Neural cell (in vitro differentiated cells): ENCODE measurements at regions not wholly inside any gene's neighbourhood (a gene's known extent, or its start where the extent isn't known, plus 50 kb on each side); places are given as distances from the start of the nearest gene placed in this dataset.

Experiments used
- H2AFZ ChIP-seq: fragments of 200-600, 300-800 bp; sonication (generic), shearing (Covaris generic); 2 replicates; pipeline ENCODE4 v1.6.0; 2014; ENCODE audit warnings: low read depth, mild to moderate bottlenecking, antibody characterized with exemption, low read length, moderate library complexity
- H3F3A ChIP-seq: fragments of 200-600 bp; shearing (Covaris generic); 2 replicates; pipeline ENCODE4 v1.6.1; 2016; ENCODE audit warnings: mild to moderate bottlenecking, moderate library complexity, mixed read lengths, antibody characterized with exemption, low read length; ENCODE audit not compliant: insufficient read depth, poor library complexity, severe bottlenecking
- H3K27ac ChIP-seq: fragments of 200-600, 300-800 bp; sonication (generic), shearing (Covaris generic); 2 replicates; pipeline ENCODE4 v1.5.1; 2014; ENCODE audit warnings: mild to moderate bottlenecking, low read length, moderate library complexity
- H3K27me3 ChIP-seq: fragments of 300-800, 200-600 bp; sonication (generic), shearing (Covaris generic); 2 replicates; pipeline ENCODE4 v1.6.0; 2014; ENCODE audit warnings: mild to moderate bottlenecking, low read depth, low read length, moderate library complexity; ENCODE audit not compliant: insufficient read depth
- H3K36me3 ChIP-seq: fragments of 300-800, 200-600 bp; sonication (generic), shearing (Covaris generic); 2 replicates; pipeline ENCODE4 v1.5.1; 2014; ENCODE audit warnings: mild to moderate bottlenecking, antibody characterized with exemption, low read length, moderate library complexity; ENCODE audit not compliant: insufficient read depth
- H3K4me2 ChIP-seq: fragments of 300-800, 200-600 bp; sonication (generic), shearing (Covaris generic); 2 replicates; pipeline ENCODE4 v1.6.0; 2014; ENCODE audit warnings: mild to moderate bottlenecking, low read length
- H3K4me3 ChIP-seq: fragments of 300-800, 200-600 bp; sonication (generic), shearing (Covaris generic); 2 replicates; pipeline ENCODE4 v1.5.1; 2014; ENCODE audit warnings: mild to moderate bottlenecking, low read length, moderate library complexity
- H3K79me2 ChIP-seq: fragments of 200-600 bp; shearing (Covaris generic); replicated peaks from 2 replicates; pipeline ENCODE4 v1.6.0; 2014; ENCODE audit warnings: mild to moderate bottlenecking, low read length, moderate library complexity; ENCODE audit not compliant: insufficient read depth
- H3K9ac ChIP-seq: fragments of 300-800, 200-600 bp; sonication (generic), shearing (Covaris generic); 2 replicates; pipeline ENCODE4 v1.6.1; 2016; ENCODE audit warnings: mild to moderate bottlenecking, low read length, mixed read lengths
- H3K9me2 ChIP-seq: fragments of 200-600 bp; shearing (Covaris generic); 2 replicates; pipeline ENCODE4 v1.6.1; 2016; ENCODE audit warnings: mild to moderate bottlenecking, low read length, mixed read lengths; ENCODE audit not compliant: insufficient read depth
- H3K9me3 ChIP-seq: fragments of 200-600, 300-800 bp; sonication (generic), shearing (Covaris generic); 2 replicates; pipeline ENCODE4 v1.6.1; 2016; ENCODE audit warnings: mild to moderate bottlenecking, mixed run types, low read length, moderate library complexity, mixed read lengths
- H4K20me1 ChIP-seq: fragments of 200-600 bp; shearing (Covaris generic); 2 replicates; pipeline ENCODE4 v1.6.1; 2016; ENCODE audit warnings: mild to moderate bottlenecking, mixed run types; ENCODE audit not compliant: insufficient read depth
- CTCF ChIP-seq: fragments of 450-650 bp; IDR thresholded peaks from 2 replicates; pipeline ENCODE4 v1.5.1; 2014; ENCODE audit warnings: antibody characterized with exemption, mild to moderate bottlenecking, moderate library complexity; ENCODE audit not compliant: poor library complexity, severe bottlenecking
- EP300 ChIP-seq: fragments of 450-650 bp; conservative IDR thresholded peaks from 2 replicates; pipeline ENCODE4 v1.6.1; 2014; ENCODE audit warnings: antibody characterized with exemption, mild to moderate bottlenecking, moderate library complexity; ENCODE audit not compliant: poor library complexity, severe bottlenecking
- EZH2 ChIP-seq: fragments of 200-600, 300-800 bp; shearing (Covaris generic), sonication (generic); IDR thresholded peaks from 2 replicates; pipeline ENCODE4 v1.6.1; 2014; ENCODE audit warnings: antibody characterized with exemption, low read length, borderline replicate concordance, mild to moderate bottlenecking; ENCODE audit not compliant: insufficient read depth, poor library complexity, severe bottlenecking
- MXI1 ChIP-seq: fragments of 450-650 bp; conservative IDR thresholded peaks from 2 replicates; pipeline ENCODE4 v1.6.1; 2014; ENCODE audit warnings: antibody characterized with exemption, mild to moderate bottlenecking; ENCODE audit not compliant: poor library complexity, severe bottlenecking
- POLR2AphosphoS5 ChIP-seq: IDR thresholded peaks from 2 replicates; pipeline ENCODE4 v1.6.1; 2012
- RAD21 ChIP-seq: fragments of 450-650 bp; conservative IDR thresholded peaks from 2 replicates; pipeline ENCODE4 v1.6.1; 2014; ENCODE audit warnings: antibody characterized with exemption, mild to moderate bottlenecking, moderate library complexity
- REST ChIP-seq: IDR thresholded peaks from 2 replicates; pipeline ENCODE4 v1.6.1; 2012; ENCODE audit warnings: borderline replicate concordance
- SMC3 ChIP-seq: fragments of 450-650 bp; conservative IDR thresholded peaks from 2 replicates; pipeline ENCODE4 v1.6.1; 2014; ENCODE audit warnings: antibody characterized with exemption, mild to moderate bottlenecking, moderate library complexity; ENCODE audit not compliant: poor library complexity
- TAF1 ChIP-seq: IDR thresholded peaks from 2 replicates; pipeline ENCODE4 v1.6.1; 2012; ENCODE audit warnings: low read depth

GRCh38 chr13:89897681-89898080 is 1449.8 kb upstream of the MIR17HG start:
- Histone ChIP-seq H3K4me2 (no peak overlapping the region), H3K27me3 (no peaks in the 10 kb centered on the region), H3K27ac (no peak overlapping the region), H3F3A (no peaks in the 10 kb centered on the region), H3K36me3 (no peaks in the 10 kb centered on the region), H3K79me2 (no peaks in the 10 kb centered on the region), H4K20me1 (no peaks in the 10 kb centered on the region), H2AFZ (no peak overlapping the region), H3K4me3 (no peak overlapping the region), H3K9me3 (no peaks in the 10 kb centered on the region), H3K9ac (no peak overlapping the region), H3K9me2 (no peaks in the 10 kb centered on the region)
- TF ChIP-seq SMC3, result no peak
- TF ChIP-seq RAD21, result no peak
- no peak for TF ChIP-seq EP300
- TF ChIP-seq MXI1, result no peak
- TF ChIP-seq POLR2AphosphoS5, result no peak
- TF ChIP-seq CTCF, result no peak
- no peak for TF ChIP-seq REST
- no peak for TF ChIP-seq EZH2
- TF ChIP-seq TAF1, result no peak

DNA sequence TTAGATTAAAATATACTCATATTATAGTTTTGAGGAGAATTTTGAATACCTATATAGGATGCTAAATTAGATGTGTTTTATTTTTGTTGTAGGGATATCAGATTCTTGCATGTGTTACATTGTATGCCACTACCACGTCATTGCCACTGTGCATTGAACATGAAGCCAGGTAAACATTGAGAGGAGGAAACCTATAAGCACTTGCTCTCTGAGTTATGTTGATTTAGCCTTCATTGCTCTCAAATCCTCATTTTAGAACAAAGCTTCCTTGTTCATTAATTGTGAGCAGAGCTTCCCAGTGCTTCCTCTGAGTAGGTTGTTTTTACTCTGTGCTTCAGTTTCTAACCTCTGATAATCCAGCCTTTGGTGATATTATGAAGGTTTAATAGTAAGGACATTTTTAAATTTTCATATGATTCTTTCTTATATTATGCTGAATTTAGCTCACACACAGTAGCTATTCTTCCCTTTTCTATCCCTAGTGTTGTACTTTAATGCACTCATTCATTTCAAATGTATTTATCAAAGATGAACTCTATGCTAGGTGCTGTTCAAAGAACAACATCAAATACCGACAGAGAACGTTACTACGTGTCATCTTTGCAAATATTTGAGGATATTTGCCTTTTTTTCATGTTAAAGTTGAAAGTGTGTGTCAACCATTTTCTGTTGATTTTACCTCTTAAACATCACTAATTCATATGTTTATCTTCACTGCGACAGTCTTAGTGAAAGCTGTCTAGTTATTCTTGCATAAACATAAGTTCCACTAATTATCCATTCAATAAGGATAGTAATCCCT is 1448.0 kb upstream of the MIR17HG start:
- Histone ChIP-seq H3K27me3 (no peaks in the 10 kb centered on the region), H2AFZ (no peak overlapping the region), H3K79me2 (no peaks in the 10 kb centered on the region), H3K27ac (no peak overlapping the region), H3F3A (no peaks in the 10 kb centered on the region), H3K9me3 (no peaks in the 10 kb centered on the region), H4K20me1 (no peaks in the 10 kb centered on the region), H3K9ac (no peak overlapping the region), H3K9me2 (no peaks in the 10 kb centered on the region), H3K4me2 (no peak overlapping the region), H3K36me3 (no peaks in the 10 kb centered on the region), H3K4me3 (no peak overlapping the region)
- TF ChIP-seq RAD21, result no peak
